GM18858 (cell line): ENCODE measurements at regions not wholly inside any gene's neighbourhood (a gene's known extent, or its start where the extent isn't known, plus 50 kb on each side); places are given as distances from the start of the nearest gene placed in this dataset.
"Not testable (repeated sequence)": the region's sequence is repeated elsewhere in the genome, so short reads cannot be mapped to it uniquely, and the experiment has no call there.

Experiments
- ATAC-seq: cut with Tn5 transposase; IDR thresholded peaks from one replicate; pipeline ENCODE4 v1.9.1; 2021; ENCODE audit not compliant: unreplicated experiment

DNA sequence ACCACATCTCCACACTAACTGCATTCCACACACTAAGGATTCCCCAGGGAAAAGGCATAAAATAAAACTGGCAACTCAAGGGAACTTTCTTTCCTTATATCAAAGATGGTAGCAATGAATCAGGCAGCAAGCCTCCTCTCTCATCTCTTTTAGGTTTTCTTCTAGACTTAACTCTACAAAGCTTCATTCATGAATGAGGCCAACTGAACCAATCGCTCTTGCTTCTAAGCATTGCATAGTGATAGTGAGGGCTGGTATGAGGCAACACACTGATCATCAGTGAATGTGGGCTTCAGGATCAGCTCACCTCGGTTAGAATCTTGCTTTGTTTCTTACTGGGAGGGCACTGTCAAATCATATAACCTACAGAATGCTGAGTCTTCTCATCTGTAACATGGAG is 1090.7 kb upstream of the MIR17HG start:
- ATAC-seq = no peak

DNA sequence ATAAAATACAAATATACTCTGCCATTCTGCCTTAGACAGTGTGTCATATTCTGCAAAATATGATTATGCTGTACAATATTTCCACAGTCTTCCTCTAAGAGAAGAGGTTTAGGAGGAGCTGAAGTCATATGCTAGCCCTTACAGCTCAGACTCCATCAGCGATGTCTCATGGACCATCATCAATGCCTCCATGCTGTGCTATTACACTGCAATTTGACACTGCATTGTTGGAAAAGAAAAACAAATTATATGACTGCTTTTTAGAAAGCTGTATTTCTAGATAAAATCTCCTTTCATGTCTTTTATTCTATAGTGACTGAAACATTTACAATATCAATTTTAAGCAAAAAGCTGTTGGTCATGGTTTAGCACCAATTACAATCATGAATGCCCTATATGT is 1089.4 kb upstream of the MIR17HG start:
- no peak for ATAC-seq

DNA sequence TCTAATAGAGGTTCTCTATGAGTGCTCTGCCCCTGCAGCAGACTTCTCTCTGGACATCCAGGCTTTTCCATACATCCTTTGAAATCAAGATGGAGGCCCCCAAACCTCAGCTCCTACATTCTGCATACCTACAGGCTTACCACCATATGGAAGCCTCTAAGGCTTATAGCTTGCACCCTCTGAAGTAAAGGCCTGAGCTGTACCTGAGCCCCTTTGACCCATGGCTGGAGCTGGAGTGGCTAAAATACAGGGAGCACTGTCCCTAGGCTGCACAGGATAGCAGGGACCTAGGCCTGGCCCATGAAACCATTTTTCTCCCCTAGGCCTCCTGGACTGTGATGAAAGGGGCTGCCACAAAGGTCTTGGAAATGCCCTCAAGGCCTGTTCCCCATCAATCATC is 1086.1 kb upstream of the MIR17HG start:
- ATAC-seq = no peak

DNA sequence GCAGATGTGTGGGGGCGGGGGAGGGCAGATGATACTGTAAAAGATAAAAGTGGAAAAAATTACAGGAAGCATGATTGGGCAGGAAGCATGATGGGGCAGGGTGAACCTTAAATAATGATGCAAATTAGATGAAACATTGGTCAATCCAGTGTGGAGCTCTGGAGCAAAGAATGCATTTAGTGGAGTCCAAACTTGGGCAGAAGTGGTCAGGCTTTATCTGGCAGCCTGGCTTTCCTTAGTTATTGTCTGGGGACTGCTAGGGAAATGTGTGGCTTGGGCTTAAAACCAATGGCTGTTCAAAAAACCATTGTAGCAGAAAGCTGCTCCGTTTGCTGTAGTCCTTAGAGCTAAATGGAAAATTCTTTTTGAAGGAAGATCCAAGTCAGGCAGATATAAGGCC is 1077.3 kb upstream of the MIR17HG start:
- ATAC-seq = no peak

DNA sequence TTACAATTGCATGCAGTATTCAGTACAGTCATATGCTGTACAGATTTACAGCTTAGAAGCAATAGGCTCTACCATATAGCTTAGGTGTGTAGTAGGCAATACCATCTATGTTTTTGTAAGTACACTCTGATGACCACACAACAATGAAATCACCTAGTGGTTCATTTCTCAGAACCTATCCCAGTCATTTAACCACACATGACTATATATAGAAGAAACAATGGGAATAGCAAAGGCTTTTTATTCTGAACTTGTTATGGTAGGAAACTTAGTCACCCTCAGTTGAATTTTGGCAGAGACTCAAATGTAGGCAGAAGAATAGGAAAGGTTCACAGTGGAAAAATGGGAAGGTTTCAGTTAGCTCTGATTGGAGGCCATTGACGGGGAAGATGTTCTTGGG is 1075.1 kb upstream of the MIR17HG start:
- ATAC-seq = no peak

DNA sequence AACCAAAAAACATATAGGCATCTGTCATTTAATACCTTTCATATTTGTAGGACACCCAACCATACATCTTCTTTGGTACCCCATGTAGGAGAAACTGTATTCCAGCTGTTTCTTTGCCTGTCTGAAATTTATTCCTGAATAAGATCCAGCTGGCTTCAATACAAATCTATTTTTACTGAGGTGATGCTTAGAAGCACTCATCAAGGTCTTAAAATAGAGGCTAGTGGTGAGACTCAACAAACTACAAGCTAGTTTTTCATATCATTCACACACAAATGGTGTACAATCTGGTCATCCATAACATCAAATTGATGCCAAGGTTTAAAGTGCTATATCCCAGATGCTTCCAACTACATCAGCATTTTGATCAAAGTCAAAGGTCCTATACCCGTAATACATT is 1071.3 kb upstream of the MIR17HG start:
- ATAC-seq = no peak

DNA sequence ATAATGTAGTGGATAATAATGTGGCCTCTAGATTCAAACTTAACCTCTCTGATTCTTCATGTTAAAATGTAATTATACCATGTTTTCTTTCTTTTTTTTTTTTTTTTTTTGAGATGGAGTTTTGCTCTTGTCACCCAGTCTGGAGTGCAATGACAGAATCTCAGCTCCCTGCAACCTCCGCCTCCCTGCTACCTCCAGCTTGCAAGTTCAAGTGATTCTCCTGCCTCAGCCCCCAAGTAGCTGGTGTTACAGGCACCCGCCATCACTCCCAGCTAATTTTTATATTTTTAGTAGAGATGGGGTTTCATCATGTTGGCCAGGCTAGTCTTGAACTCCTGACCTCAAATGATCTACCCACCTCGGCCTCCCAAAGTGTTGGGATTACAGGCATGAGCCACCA is 1069.3 kb upstream of the MIR17HG start:
- ATAC-seq = not testable (repeated sequence)

DNA sequence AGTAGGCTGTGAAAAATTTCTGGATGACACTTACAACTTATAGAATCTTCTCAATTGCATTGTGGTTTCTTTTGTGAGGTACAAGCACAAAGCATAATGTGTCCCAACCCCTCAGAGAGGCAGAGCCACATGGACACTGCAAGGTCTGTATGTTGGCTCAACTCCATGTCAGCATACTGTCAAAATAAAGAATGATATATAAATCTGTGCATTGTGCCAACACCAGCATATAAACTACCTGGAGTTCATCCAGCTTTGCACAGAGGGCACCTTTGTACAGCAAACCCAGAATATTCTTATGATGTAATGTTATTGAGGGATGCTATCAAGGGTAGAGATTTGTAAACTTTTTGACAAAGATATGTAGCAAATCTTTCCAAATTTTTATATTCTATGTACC is 1065.8 kb upstream of the MIR17HG start:
- ATAC-seq = no peak

DNA sequence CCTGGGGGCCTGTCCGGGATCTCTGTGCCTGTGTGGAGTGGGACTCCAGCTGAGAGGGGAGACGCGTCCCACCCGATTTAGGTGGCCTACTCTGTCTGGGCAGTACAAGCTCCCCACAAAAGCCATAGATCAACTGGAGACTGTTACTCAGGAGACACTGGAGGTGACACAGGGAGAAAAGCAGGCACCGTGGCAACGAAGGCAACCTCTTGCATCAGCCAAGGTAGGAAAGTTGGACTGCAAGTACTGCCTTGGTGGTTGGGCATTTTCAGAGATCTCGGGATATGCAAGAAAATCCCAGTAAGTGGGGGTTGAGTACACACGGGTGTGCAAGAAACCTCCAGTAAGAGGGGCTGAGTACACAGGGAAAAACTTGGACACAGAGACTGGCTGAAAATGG is 1060.0 kb upstream of the MIR17HG start:
- no peak for ATAC-seq

DNA sequence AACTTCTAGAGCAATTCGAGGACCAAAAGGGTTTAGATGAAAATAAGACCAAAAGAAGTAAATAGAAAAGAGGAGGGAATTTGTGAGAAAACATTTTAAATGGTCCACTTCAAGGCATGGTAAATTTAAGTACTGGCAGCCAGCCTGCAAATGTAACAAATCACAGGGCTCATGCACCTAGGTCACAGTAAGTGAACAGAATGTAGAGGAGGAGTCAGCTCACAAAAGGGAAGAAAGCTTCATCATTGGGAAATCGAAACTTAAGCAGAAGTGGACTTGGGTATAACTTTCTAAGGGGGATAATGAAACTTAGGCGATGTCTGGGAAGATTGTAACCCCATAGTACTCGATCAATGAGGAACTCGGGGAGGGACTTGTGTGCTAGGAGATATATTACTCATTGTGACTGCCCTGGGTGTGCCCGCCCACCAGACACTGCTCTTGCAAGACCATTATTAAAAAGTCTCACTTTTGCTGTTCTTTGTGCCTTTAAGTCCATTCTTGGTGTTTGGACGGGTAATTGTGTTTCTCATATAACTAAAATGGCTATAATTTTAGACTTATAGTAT is 1053.6 kb upstream of the MIR17HG start:
- ATAC-seq = no peak

DNA sequence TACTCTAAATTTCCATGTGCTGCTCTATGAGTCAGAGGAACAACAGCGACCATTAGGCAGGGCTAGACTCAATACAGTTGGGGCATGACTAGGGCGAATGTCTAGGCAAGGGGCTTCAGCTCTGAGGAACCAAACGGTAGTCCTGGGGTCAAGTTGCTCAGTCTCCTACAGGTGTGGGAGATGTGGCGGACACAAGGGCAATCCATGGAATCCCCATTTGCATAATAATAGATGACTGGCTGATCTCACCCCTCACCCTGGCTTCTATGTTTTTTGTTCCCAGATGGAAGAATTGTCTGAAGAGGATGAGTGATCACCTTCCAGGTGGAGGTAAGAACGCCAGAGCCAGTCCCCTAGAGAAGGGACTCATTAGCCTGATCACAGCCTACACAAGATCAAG is 1048.2 kb upstream of the MIR17HG start:
- ATAC-seq = no peak

DNA sequence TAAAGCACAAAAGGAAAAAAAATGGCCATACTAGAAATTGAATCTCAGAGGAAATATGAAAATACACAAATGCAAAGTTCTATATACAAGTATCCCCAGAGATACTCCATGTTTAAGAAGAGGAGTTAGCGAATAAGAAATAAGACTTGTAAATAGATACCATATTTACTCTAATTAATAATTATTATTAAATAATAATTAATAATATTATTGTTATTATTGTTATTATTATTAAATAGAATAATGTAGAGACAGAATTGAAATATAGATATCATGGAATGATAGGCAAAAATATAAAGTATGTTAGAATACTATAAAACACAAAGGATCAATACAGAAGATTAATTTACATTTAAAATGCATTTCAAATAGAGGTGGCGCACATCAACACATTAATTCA is 1047.5 kb upstream of the MIR17HG start:
- no peak for ATAC-seq

DNA sequence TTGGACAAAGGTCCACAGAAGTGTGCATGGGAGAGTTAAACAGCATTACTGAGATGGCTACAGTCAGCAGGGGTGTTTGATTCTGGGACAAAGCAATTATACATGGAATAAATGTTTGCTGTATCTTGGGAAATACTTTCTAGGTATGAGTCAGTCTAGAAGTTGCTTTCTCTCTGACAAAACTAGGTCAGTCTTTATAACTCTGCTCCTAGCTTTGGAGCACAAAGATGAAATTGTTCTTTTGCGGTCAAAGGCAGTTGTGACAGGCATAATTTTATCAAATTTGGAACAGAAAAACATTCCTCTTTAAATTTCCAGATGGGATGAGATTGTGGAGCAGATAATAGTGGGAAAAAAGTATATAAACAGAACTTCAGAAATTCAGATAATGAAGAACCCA is 1045.4 kb upstream of the MIR17HG start:
- no peak for ATAC-seq

DNA sequence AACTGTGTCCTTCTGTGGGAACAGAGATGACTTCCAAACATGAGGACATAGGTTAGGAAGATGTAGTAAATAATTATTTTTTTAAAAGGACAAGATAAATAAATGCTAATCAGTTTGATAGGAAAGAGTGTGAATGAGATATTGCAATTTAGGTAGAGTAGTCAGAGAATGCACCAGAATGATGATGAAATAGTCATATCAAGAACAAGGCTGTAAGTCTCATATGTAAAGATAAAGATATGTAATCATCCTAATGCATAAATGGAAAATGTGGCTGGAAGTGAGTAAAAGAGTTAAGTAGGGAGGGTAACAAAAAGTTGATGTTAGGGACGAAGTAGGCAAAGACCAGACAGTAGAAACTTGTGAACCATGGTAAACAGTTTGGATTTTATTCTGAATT is 1041.7 kb upstream of the MIR17HG start:
- ATAC-seq = no peak

DNA sequence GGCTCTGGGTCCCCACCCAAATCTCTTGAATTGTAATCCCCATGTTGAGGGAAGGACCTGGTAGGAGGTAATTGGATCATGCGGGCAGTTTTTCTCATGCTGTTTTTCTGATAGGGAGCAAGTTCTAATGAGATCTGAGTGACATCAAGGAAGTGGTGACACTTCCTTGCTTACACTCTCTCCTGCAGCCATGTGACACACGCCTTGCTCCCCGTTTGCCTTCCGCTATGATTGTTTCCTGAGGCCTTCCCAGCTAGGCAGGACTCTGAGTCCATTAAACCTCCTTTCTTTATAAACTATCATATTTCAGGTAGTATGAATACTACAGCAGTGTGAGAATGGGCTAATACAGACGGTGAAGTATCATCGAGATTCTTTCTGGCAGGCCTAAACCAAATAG is 1040.4 kb upstream of the MIR17HG start:
- ATAC-seq = no peak

DNA sequence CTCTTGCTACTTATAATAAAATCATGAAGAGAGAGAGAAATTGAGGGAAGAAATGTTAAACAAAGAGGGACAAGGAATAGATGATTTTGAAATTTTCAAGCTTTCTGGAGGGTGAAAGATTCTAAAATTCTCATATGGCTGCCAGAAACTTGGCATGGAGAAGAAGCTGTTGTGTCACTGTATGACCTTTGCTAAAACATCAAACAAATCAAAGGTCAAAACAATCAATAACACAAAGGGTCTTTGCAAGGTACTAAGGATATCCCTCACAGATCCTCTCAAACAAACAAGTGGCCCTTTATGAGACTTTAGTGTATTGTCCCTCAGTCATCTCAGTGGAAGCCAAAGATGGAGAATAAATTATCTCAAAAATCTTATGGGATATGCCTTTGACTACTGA is 1039.2 kb upstream of the MIR17HG start:
- no peak for ATAC-seq

DNA sequence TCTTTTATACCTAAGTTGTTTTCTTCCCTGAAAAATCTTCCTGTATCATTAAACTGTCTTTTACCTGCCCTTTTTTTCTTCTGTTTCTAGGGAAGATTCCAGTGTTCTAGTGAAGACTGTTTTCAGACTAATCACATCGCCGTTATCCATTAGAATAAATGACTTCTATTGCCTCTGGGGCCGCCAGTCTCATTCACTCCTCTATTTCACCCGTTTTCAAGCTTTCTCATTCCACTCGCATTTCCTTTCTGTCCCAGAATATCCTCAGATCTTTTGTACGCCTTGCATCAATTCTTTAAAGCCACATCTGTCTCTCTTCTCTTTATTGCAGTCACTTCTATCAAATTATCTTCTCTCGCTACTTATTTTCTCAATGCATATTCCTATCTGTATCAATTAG is 1035.6 kb upstream of the MIR17HG start:
- ATAC-seq = no peak

DNA sequence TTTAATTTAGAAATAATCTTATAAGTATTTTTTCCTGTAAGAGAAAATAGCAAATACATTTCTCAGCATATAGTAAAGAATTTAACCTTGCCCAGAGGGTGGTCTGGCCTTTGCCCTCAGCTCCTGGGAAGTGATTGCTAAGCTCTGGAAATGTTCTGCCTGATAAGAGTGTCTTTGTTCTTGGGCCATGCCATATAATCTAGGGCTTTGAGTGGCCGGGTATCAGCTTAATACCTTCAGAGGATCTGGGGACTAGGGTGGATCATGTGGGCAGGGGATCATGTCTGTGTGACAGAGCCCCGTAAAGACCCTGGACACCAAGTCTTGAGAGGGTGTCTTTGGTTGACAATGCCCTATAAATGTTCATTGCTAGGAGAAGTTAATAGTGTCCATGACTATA is 1032.4 kb upstream of the MIR17HG start:
- no peak for ATAC-seq

DNA sequence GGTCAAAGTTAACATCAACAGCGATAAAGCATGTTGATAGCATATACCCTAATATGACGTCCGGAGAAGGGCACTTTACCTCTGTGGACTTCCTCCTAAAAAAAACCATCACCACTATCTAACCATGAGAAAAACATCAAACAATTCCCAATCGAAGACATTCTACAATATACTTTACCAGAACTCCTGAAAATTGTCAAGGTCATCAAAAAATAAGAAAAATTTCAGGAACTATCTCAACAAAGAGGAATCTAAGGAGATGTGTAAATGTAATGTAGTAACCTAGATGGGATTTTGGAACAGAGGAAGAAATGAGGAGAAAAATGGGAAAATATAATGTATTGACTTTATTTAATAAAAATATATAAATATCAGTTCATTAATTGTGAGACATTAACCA is 1026.8 kb upstream of the MIR17HG start:
- no peak for ATAC-seq

DNA sequence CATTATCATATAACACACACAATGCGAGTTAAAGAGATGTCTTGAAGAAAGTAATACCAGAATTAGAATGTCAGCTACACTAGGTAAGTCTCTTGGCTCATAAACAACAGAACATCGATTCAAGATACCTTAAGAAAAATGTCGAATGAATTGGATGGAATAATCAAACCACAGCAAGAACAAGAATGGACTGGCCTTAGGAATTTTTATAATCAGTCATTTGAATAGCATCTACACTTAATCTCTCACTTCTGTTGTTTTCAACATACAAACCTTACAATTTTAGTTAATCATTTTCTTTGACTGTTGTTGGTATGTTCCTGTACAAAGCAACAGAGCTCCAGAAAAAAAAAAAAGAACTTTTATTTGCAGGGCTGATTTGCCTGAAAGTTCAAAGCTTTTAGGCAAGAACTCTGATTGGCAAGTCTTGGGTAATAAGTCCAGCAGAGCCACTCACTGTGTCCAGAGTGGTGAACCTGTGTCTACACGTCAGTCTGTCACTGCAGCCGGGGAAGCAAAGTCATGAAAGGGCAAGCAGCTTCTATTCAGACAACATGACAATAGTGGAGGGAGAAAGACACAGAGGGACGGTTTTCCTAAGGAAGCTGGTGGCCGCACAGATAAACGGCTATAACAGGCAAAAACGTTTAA is 1026.1 kb upstream of the MIR17HG start:
- no peak for ATAC-seq

DNA sequence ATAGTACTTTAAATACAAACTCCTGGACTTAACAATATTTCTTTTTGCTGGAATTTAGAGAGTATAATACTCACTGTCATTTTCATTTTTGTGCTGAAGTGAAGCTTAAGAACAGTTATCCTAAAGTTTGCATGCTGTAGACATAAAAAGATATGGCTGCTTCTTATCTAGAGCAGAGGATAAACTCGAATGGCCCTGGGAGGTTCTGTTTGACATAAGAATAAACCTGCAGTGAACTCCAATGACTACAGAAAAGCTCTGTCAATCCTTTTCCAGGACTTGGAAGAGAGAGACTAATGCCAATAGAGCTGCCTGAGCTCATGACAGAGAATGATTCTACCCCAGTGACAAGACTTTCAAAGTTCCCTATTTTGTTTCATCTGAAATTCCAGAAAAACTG is 1017.8 kb upstream of the MIR17HG start:
- no peak for ATAC-seq

DNA sequence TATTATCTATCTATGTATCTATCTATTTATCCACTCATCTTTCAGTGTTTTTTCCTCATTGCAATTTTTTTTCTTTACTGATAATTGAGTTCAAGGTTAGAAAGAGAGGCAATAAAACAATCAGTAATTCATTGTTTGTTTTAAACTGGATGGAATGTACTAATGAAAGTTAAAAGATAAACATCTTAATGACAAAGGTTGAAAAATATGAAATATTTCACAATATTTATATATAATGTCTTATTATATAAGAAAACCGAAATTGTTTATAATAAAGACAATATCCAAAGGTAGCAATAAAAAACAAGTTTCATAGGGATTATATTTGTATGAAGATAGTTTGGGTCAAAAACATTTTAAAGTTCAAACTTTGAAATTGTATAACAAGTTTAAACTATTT is 1015.5 kb upstream of the MIR17HG start:
- no peak for ATAC-seq

DNA sequence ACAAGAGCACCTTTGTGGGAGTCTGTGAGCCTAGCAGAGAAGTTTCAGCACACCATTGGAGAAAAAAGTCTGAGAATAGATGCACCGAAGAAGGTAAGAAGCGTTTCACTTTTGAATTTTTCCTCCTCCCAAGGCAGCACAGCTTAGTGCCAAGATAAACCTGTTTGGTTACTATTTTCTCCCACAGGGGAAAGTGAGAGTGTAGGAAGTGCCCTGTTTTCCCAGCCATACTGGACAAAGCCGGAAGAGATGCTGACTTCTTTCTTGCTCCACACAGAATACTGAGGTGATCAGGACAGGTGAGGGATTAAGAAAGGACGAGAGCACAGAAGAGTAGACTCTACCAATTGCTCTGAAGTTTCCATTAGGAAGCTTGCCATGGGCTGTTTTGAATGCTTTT is 1011.0 kb upstream of the MIR17HG start:
- ATAC-seq = no peak
